Large intestine (tissue), 3 donors: ENCODE measurements at regions not wholly inside any gene's neighbourhood (a gene's known extent, or its start where the extent isn't known, plus 50 kb on each side); places are given as distances from the start of the nearest gene placed in this dataset.
A peak's percentile ranks its signal among the peaks of the same experiment; 100 is the strongest.

Experiments
- DNase-seq, 2 donors: peaks; one replicate each; pipeline versions ENCODE4 v3.0.0 to v3.0.0-alpha.2; 2013
- H3K27ac ChIP-seq: one replicate; pipeline ENCODE4 v1.5.1; 2013; ENCODE audit warnings: low read length
- H3K27me3 ChIP-seq: 2 replicates; pipeline ENCODE4 v1.6.1; 2013; ENCODE audit warnings: low read length; ENCODE audit not compliant: control insufficient read depth, insufficient read depth
- H3K36me3 ChIP-seq: 2 replicates; pipeline ENCODE4 v1.6.1; 2013; ENCODE audit warnings: low read length; ENCODE audit not compliant: control insufficient read depth, insufficient read depth
- H3K4me1 ChIP-seq: one replicate; pipeline ENCODE4 v1.6.1; 2013; ENCODE audit warnings: low read length; ENCODE audit not compliant: control insufficient read depth, insufficient read depth
- H3K4me3 ChIP-seq: one replicate; pipeline ENCODE4 v1.5.1; 2013; ENCODE audit warnings: low read length
- H3K9me3 ChIP-seq: one replicate; pipeline ENCODE4 v1.6.1; 2013; ENCODE audit warnings: mild to moderate bottlenecking, low read depth, low read length, moderate library complexity; ENCODE audit not compliant: control insufficient read depth
- WGBS: methylation state at CpG from one replicate; pipeline ENCODE4 v1.1.5; 2013; ENCODE audit warnings: low lambda C conversion rate; ENCODE audit not compliant: insufficient coverage; 5-methylcytosine and 5-hydroxymethylcytosine counted together

DNA sequence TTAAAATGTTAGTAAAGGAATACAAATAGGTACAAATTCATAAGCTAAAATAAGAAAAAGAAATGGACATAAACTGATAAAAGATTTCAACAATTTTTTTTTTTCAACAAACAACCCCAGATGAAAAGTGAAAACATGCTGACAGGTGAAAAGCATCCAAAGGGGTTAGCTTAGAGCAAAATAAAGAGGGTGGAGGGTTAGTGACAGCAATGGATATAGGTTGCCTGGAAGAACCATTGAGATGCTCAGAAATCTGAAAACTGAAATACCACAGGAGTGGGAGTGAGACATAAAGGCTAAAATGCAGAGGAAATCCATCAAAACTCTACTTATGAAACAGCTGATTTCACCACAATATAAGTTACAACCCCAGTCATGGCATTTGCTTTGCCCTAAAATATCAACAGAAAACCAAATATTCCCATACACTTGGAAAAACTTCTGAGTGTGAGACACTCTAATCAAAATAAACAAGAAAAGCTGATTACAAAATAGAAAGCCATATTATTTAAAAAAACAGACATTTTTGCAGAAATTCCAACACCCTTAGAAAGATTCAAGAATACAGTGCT, 136.3 kb upstream of the PLEKHG7 start:
- no peaks in the 10 kb centered on the region for H3K27me3 ChIP-seq
- H3K4me3 ChIP-seq: no peak overlapping the region
- no peaks in the 10 kb centered on the region for H3K36me3 ChIP-seq
- DNase-seq: no peak
- H3K27ac ChIP-seq: no peak overlapping the region
- H3K4me1 ChIP-seq: peaks cover 6% of the 10 kb centered on the region
- no peaks in the 10 kb centered on the region for H3K9me3 ChIP-seq

DNA sequence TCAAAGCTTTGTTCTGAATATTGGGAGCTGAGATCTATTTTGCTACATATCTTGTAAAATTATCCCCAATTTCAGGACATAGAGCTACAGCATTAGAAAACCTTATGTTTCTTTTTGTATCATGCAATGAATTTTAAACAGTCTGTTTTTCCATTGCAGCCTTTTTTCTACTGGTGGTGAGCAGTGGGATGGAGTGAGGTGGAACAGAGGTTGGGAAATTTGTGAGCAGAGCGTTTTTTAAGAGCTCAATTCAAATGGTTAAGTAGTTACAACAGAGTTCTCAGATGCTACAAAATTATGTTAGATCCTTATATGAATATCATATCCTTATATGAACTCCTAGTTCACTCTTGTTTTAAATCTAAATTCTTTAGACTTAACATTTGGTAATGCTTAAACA, 139.0 kb upstream of the PLEKHG7 start:
- H3K4me1 ChIP-seq: peaks cover 3% of the 10 kb centered on the region
- no peaks in the 10 kb centered on the region for H3K9me3 ChIP-seq
- no peaks in the 10 kb centered on the region for H3K27me3 ChIP-seq
- WGBS: no CpG with 5 or more reads among the region's 1 CpG
- no peak for DNase-seq
- no peak overlapping the region for H3K27ac ChIP-seq
- no peak overlapping the region for H3K4me3 ChIP-seq
- H3K36me3 ChIP-seq: no peaks in the 10 kb centered on the region

- Histone ChIP-seq H3K27ac (peak overlapping the region; percentile 1), H3K4me1 (peaks cover 11% of the 10 kb centered on the region), H3K36me3 (no peaks in the 10 kb centered on the region), H3K27me3 (no peaks in the 10 kb centered on the region), H3K4me3 (no peak overlapping the region), H3K9me3 (no peaks in the 10 kb centered on the region)
- DNase-seq: peak in 1 of 2 donors; percentile 47
- WGBS: no CpG with 5 or more reads among the region's 3 CpGs
Observed at GRCh38 chr12:92562063-92562734, 140.6 kb upstream of the PLEKHG7 start.

DNA sequence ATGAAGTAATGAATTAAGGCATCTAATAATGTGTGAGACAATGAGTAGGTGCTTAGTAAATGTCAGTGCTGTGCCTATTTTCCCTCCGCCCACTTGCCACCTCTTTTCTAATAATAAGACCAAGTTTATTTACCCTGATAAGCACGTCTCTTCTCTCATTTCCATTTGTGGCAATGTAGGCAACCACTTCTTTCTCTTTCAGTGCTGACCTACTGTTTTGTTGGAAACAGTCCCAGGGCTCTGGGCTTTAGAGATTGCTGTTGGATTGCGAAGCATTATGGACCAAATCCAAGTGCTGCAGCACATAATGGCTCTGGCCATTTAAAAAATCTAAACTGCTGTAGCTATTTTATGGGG, 141.3 kb upstream of the PLEKHG7 start:
- peaks cover 13% of the 10 kb centered on the region for H3K4me1 ChIP-seq
- DNase-seq: peak in 1 of 2 donors; percentile 48
- no peaks in the 10 kb centered on the region for H3K9me3 ChIP-seq
- WGBS: 58% methylated on average over 2 of the region's 3 CpGs
- no peaks in the 10 kb centered on the region for H3K36me3 ChIP-seq
- H3K27ac ChIP-seq: no peak overlapping the region
- H3K4me3 ChIP-seq: no peak overlapping the region
- no peaks in the 10 kb centered on the region for H3K27me3 ChIP-seq

DNA sequence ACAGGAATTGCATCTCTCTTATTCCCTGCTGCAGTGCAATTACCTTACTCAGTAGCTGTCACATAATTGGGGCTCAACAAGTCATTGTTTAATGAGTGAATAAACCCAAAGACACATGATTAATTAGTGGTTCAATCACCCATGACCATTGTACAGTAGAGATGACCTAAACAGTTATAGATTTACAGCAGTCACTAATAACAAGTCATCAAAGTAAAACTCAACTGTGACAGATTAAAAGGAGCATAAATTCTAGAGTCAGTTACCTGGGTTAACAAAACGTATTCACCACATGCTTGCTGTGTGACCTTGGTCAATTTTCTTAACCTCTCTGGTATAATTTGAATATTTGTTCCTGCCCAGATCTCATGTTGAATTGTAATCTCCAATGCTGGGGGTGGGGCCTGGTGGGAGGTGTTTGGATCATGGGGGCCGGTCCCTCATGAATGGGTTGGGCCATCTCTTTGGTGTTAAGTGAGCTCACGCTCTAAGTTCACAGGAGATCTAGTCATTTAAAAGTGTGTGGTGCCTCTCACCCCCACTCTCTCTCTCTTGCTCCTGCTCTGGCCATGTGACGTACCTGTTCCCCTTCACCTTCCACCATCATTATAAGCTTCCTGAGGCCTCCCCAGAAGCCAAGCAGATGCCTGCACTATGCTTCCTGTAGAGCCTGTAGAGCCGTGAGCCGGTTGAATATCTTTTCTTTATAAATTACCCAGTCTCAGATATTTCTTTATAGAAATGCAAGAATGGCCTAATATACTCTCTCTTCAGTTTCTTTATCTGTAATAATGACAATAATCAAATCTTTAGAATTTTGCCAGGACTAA, 141.9 kb upstream of the PLEKHG7 start:
- Histone ChIP-seq H3K4me1 (peaks cover 16% of the 10 kb centered on the region), H3K36me3 (no peaks in the 10 kb centered on the region), H3K4me3 (no peak overlapping the region), H3K27ac (no peak overlapping the region), H3K9me3 (no peaks in the 10 kb centered on the region), H3K27me3 (no peaks in the 10 kb centered on the region)
- no peak for DNase-seq
- 80% methylated on average over 2 of the region's 6 CpGs for WGBS

DNA sequence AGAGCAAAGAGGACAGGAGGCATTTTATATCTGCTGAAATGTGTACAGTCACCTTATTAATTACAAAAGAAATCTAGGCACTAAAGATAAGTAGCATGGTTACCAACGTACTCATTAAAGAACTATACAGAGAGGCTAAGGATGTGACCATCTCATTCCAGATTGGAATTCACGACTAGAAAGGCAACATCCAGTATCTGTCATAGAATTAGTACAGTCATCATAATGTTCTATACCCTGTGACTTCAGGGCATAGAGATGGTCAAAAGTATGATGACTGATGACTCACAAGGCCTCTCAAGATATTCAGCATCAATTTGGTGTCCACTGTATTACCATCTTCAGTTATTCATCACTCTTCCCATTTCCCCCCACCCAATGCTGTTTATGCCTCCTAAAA, 144.0 kb upstream of the PLEKHG7 start:
- H3K4me3 ChIP-seq: no peak overlapping the region
- no peaks in the 10 kb centered on the region for H3K27me3 ChIP-seq
- peak overlapping the region; percentile 44 for H3K27ac ChIP-seq
- peaks cover 21% of the 10 kb centered on the region for H3K4me1 ChIP-seq
- DNase-seq: no peak
- no CpG with 5 or more reads among the region's 2 CpGs for WGBS
- no peaks in the 10 kb centered on the region for H3K9me3 ChIP-seq
- no peaks in the 10 kb centered on the region for H3K36me3 ChIP-seq

GRCh38 chr12:92558215-92558773, 144.5 kb upstream of the PLEKHG7 start:
- Histone ChIP-seq H3K27me3 (no peaks in the 10 kb centered on the region), H3K9me3 (no peaks in the 10 kb centered on the region), H3K4me3 (no peak overlapping the region), H3K36me3 (no peaks in the 10 kb centered on the region), H3K27ac (peak overlapping the region; percentile 44), H3K4me1 (peaks cover 25% of the 10 kb centered on the region)
- WGBS: no CpG with 5 or more reads among the region's 1 CpG
- no peak for DNase-seq

- Histone ChIP-seq H3K27ac (no peak overlapping the region), H3K36me3 (no peaks in the 10 kb centered on the region), H3K9me3 (no peaks in the 10 kb centered on the region), H3K27me3 (no peaks in the 10 kb centered on the region), H3K4me3 (no peak overlapping the region), H3K4me1 (peaks cover 34% of the 10 kb centered on the region)
- 83% methylated on average over 2 of the region's 2 CpGs for WGBS
- no peak for DNase-seq
Observed at GRCh38 chr12:92557422-92557724, 145.4 kb upstream of the PLEKHG7 start.

DNA sequence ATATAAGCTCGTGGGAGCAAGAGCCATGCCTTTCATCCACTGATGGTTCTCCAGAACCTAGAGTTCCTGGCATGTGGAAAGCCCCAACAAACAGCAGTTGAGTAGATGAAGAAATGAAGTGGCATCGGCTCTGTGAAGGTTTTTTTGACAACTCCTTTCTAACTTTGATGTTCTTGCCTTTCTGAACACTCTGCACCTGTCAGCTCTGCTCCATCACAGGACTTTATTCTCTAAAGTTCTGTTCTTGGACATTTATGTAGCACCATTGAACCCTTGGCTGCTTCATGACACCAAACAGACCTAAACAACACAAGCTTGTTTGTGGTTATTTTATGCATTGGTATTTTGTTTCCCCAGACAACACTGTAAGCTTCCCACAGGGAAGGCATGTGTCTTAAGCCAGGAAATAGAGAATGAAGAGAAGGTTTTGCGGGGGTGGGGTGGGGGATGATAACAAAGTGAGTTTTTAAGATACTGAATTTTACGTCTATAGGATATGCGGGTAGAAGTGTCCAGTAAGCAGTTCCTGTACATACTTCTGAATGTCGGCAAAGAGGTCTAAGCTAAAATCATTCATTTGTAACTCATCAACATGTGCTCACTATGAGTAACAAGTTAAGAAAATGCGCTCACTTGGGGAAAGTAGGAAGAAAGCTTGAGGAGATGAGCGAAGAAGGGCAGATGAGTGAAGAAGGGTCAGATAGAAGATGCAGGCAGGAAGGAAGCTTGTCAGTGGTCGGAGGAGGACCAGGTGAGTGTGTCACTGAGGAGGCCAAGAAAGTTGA, 146.0 kb upstream of the PLEKHG7 start:
- no peak overlapping the region for H3K4me3 ChIP-seq
- WGBS: 100% methylated on average over 3 of the region's 9 CpGs

GRCh38 chr12:92556141-92556540, 146.6 kb upstream of the PLEKHG7 start:
- Histone ChIP-seq H3K36me3 (no peaks in the 10 kb centered on the region), H3K27ac (no peak overlapping the region), H3K4me3 (no peak overlapping the region), H3K9me3 (no peaks in the 10 kb centered on the region), H3K27me3 (no peaks in the 10 kb centered on the region), H3K4me1 (peaks cover 43% of the 10 kb centered on the region)
- WGBS: no CpG with 5 or more reads among the region's 1 CpG
- DNase-seq: peak in 1 of 2 donors; percentile 48

More for the DNA sequence above, 146.0 kb upstream of the PLEKHG7 start:
- no peaks in the 10 kb centered on the region for H3K9me3 ChIP-seq
- no peak for DNase-seq
- H3K27me3 ChIP-seq: no peaks in the 10 kb centered on the region
- H3K4me1 ChIP-seq: peaks cover 38% of the 10 kb centered on the region
- H3K27ac ChIP-seq: no peak overlapping the region
- no peaks in the 10 kb centered on the region for H3K36me3 ChIP-seq
